HepG2 (cell line): ENCODE measurements at regions not wholly inside any gene's neighbourhood (a gene's known extent, or its start where the extent isn't known, plus 50 kb on each side); places are given as distances from the start of the nearest gene placed in this dataset.

Experiments
- NFIC ChIP-seq: IDR thresholded peaks from 2 replicates; pipeline ENCODE4 v1.6.1; 2012; ENCODE audit warnings: mild to moderate bottlenecking, low read length, inconsistent platforms
- PITX1 ChIP-seq: sonication (generic); formaldehyde crosslinking; IDR thresholded peaks from 2 replicates; pipeline ENCODE4 v1.5.1; 2020; ENCODE audit warnings: mild to moderate bottlenecking, missing genetic modification reagents
- RBAK ChIP-seq: sonication (generic); formaldehyde crosslinking; IDR thresholded peaks from 2 replicates; pipeline ENCODE4 v1.5.1; 2020; ENCODE audit warnings: mild to moderate bottlenecking, missing genetic modification reagents
- ZNF296 ChIP-seq: sonication (generic); formaldehyde crosslinking; conservative IDR thresholded peaks from 2 replicates; pipeline ENCODE4 v1.5.0; 2020; ENCODE audit warnings: mild to moderate bottlenecking, missing genetic modification reagents
- ZNF431 ChIP-seq: sonication (generic); formaldehyde crosslinking; IDR thresholded peaks from 2 replicates; pipeline ENCODE4 v1.9.0; 2022; ENCODE audit warnings: missing genetic modification reagents, low read depth, mild to moderate bottlenecking, borderline replicate concordance
- ZSCAN29 ChIP-seq: sonication (generic); formaldehyde crosslinking; conservative IDR thresholded peaks from 2 replicates; pipeline ENCODE4 v1.4.0; 2020; ENCODE audit warnings: mild to moderate bottlenecking, missing genetic modification reagents

GRCh38 chr13:76630629-76631230 lies 255.5 kb downstream of the KCTD12 start:
- TF ChIP-seq ZNF431 (no peak), NFIC (no peak), ZSCAN29 (CRISPR knock-in tag) (no peak), RBAK (CRISPR knock-in tag) (no peak), PITX1 (no peak), ZNF296 (CRISPR knock-in tag) (no peak)
